Hepatocyte (in vitro differentiated cells): ENCODE measurements at regions not wholly inside any gene's neighbourhood (a gene's known extent, or its start where the extent isn't known, plus 50 kb on each side); places are given as distances from the start of the nearest gene placed in this dataset.
"Not testable (repeated sequence)": the region's sequence is repeated elsewhere in the genome, so short reads cannot be mapped to it uniquely, and the experiment has no call there.

Source experiments
- DNase-seq: peaks from one replicate; pipeline ENCODE4 v3.0.0-alpha.2; 2016; ENCODE audit warnings: low spot score
- H2AFZ ChIP-seq: fragments of 200-600 bp; sonication (generic); 2 replicates; pipeline ENCODE4 v1.6.0; 2016; ENCODE audit warnings: antibody characterized with exemption, mild to moderate bottlenecking
- H3K27ac ChIP-seq: fragments of 200-600 bp; sonication (generic); 2 replicates; pipeline ENCODE4 v1.5.1; 2016; ENCODE audit warnings: mild to moderate bottlenecking
- H3K27me3 ChIP-seq: fragments of 200-600 bp; sonication (generic); 2 replicates; pipeline ENCODE4 v1.6.1; 2016
- H3K36me3 ChIP-seq: fragments of 200-600 bp; sonication (generic); replicated peaks from 2 replicates; pipeline ENCODE4 v1.5.1; 2016; ENCODE audit warnings: low read depth; ENCODE audit not compliant: insufficient read depth
- H3K4me1 ChIP-seq: fragments of 200-600 bp; sonication (generic); 2 replicates; pipeline ENCODE4 v1.5.1; 2016; ENCODE audit warnings: mild to moderate bottlenecking, moderate library complexity; ENCODE audit not compliant: insufficient read depth
- H3K4me2 ChIP-seq: fragments of 200-600 bp; sonication (generic); 2 replicates; pipeline ENCODE4 v1.6.0; 2016
- H3K4me3 ChIP-seq: fragments of 200-600 bp; sonication (generic); 2 replicates; pipeline ENCODE4 v1.5.1; 2016; ENCODE audit warnings: mild to moderate bottlenecking
- H3K79me2 ChIP-seq: fragments of 200-600 bp; sonication (generic); 2 replicates; pipeline ENCODE4 v1.6.0; 2017; ENCODE audit warnings: mild to moderate bottlenecking
- H3K9me2 ChIP-seq: fragments of 200-600 bp; sonication (generic); replicated peaks from 2 replicates; pipeline ENCODE4 v1.6.0; 2017; ENCODE audit warnings: mild to moderate bottlenecking; ENCODE audit not compliant: insufficient read depth
- H3K9me3 ChIP-seq: fragments of 200-600 bp; sonication (generic); 2 replicates; pipeline ENCODE4 v1.5.1; 2016; ENCODE audit warnings: low read depth, mild to moderate bottlenecking
- H4K20me1 ChIP-seq: fragments of 200-600 bp; sonication (generic); 2 replicates; pipeline ENCODE4 v1.6.0; 2016; ENCODE audit warnings: mild to moderate bottlenecking; ENCODE audit not compliant: insufficient read depth, poor library complexity, severe bottlenecking
- EZH2 ChIP-seq: fragments of 200-600 bp; sonication (generic); IDR thresholded peaks from 2 replicates; pipeline ENCODE4 v1.6.1; 2016; ENCODE audit warnings: antibody characterized with exemption, mild to moderate bottlenecking, borderline replicate concordance
- EZH2phosphoT487 ChIP-seq: fragments of 200-600 bp; sonication (generic); IDR thresholded peaks from one replicate; pipeline ENCODE4 v1.6.1; 2018; ENCODE audit warnings: antibody characterized with exemption, mild to moderate bottlenecking, low read depth, moderate library complexity; ENCODE audit not compliant: unreplicated experiment, severe bottlenecking
- WGBS: methylation state at CpG from one replicate; pipeline ENCODE4 v1.1.6; 2016; ENCODE audit warnings: low lambda C conversion rate; ENCODE audit errors: missing lambda C conversion rate; 5-methylcytosine and 5-hydroxymethylcytosine counted together
- TF ChIP-seq, protein P1 (sequence below): fragments of 200-600 bp; sonication (generic); IDR thresholded peaks from 2 replicates; pipeline ENCODE4 v1.5.1; 2016; ENCODE audit warnings: antibody characterized with exemption, mild to moderate bottlenecking; ENCODE audit not compliant: poor library complexity

DNA sequence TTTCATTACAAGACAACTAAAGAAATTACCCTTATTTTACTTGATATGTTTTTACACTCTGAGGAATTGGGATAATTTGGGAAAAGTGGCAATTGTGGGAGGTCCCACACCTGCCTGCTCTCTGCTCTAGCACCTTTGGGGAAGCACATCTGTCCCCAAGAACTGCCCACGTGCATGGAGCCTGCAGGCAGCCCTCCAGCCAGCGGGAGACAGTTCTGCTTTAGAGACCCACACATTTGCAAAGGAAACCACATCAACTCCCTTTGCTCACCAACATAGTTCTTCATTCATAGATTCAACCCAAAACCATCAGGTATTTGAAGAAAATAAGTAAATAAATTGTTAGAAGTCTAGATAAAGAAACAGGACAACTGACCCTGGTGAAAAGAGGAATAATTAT, 239.9 kb upstream of the ID2 start:
- Histone ChIP-seq H3K4me2 (no peak overlapping the region), H3K9me2 (no peaks in the 10 kb centered on the region), H3K9me3 (no peaks in the 10 kb centered on the region), H3K79me2 (no peaks in the 10 kb centered on the region), H3K4me3 (no peak overlapping the region), H4K20me1 (no peaks in the 10 kb centered on the region), H3K4me1 (no peaks in the 10 kb centered on the region), H3K36me3 (no peaks in the 10 kb centered on the region), H3K27me3 (no peaks in the 10 kb centered on the region), H3K27ac (no peak overlapping the region), H2AFZ (no peak overlapping the region)
- DNase-seq: no peak
- TF ChIP-seq EZH2phosphoT487 (no peak), EZH2 (no peak)
- TF ChIP-seq, protein P1, sequence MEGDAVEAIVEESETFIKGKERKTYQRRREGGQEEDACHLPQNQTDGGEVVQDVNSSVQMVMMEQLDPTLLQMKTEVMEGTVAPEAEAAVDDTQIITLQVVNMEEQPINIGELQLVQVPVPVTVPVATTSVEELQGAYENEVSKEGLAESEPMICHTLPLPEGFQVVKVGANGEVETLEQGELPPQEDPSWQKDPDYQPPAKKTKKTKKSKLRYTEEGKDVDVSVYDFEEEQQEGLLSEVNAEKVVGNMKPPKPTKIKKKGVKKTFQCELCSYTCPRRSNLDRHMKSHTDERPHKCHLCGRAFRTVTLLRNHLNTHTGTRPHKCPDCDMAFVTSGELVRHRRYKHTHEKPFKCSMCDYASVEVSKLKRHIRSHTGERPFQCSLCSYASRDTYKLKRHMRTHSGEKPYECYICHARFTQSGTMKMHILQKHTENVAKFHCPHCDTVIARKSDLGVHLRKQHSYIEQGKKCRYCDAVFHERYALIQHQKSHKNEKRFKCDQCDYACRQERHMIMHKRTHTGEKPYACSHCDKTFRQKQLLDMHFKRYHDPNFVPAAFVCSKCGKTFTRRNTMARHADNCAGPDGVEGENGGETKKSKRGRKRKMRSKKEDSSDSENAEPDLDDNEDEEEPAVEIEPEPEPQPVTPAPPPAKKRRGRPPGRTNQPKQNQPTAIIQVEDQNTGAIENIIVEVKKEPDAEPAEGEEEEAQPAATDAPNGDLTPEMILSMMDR: no peak
- 70% methylated on average over 2 of the region's 2 CpGs for WGBS

GRCh38 chr2:8442833-8443486, 238.9 kb upstream of the ID2 start:
- Histone ChIP-seq H3K36me3 (no peaks in the 10 kb centered on the region), H3K4me2 (no peak overlapping the region), H3K4me1 (no peaks in the 10 kb centered on the region), H3K27ac (no peak overlapping the region), H3K27me3 (no peaks in the 10 kb centered on the region), H2AFZ (no peak overlapping the region), H4K20me1 (no peaks in the 10 kb centered on the region), H3K79me2 (no peaks in the 10 kb centered on the region), H3K9me2 (no peaks in the 10 kb centered on the region), H3K9me3 (no peaks in the 10 kb centered on the region), H3K4me3 (no peak overlapping the region)
- TF ChIP-seq, protein P1: no peak
- TF ChIP-seq EZH2 (no peak), EZH2phosphoT487 (no peak)
- no peak for DNase-seq
- 58% methylated on average over 4 of the region's 4 CpGs for WGBS

GRCh38 chr2:8445580-8445979, 236.3 kb upstream of the ID2 start:
- no peaks in the 10 kb centered on the region for H3K4me1 ChIP-seq
- H3K27me3 ChIP-seq: no peaks in the 10 kb centered on the region
- H3K9me3 ChIP-seq: no peaks in the 10 kb centered on the region
- DNase-seq: no peak
- H3K4me3 ChIP-seq: no peak overlapping the region
- no peak overlapping the region for H3K4me2 ChIP-seq
- H3K36me3 ChIP-seq: no peaks in the 10 kb centered on the region
- no peak for TF ChIP-seq EZH2
- TF ChIP-seq, protein P1: no peak
- TF ChIP-seq EZH2phosphoT487: no peak
- no peaks in the 10 kb centered on the region for H3K79me2 ChIP-seq
- H3K9me2 ChIP-seq: no peaks in the 10 kb centered on the region
- H3K27ac ChIP-seq: no peak overlapping the region
- H2AFZ ChIP-seq: no peak overlapping the region
- WGBS: 36% methylated on average over 4 of the region's 4 CpGs
- no peaks in the 10 kb centered on the region for H4K20me1 ChIP-seq

DNA sequence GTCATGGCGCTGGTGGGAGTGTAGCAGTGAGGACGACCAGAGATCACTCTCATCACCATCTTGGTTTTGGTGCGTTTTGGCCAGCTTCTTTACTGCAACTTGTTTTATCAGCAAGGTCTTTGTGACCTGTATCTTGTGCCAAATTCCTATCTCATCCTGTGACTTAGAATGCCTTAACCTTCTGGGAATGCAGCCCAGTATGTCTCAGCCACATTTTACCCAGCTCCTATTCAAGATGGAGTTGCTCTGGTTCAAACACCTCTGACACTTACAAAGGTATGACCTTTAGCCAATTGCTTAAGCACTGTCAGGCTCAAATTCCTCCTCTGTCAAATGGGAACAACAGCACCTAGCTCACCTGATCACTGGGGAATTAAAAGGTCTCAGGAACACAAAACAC, 235.1 kb upstream of the ID2 start:
- H4K20me1 ChIP-seq, H3K4me2 ChIP-seq, H3K27me3 ChIP-seq, DNase-seq, H3K27ac ChIP-seq, H3K4me1 ChIP-seq, H3K9me3 ChIP-seq, H3K79me2 ChIP-seq, H3K36me3 ChIP-seq, H3K4me3 ChIP-seq, H2AFZ ChIP-seq, H3K9me2 ChIP-seq: not testable (repeated sequence)
- WGBS: 90% methylated on average over 3 of the region's 3 CpGs
